ENCODE measurements at regions not wholly inside any gene's neighbourhood (a gene's known extent, or its start where the extent isn't known, plus 50 kb on each side); places are given as distances from the start of the nearest gene placed in this dataset.

- Histone ChIP-seq H2AFZ (ENCODE audit: low read length) (no peak overlapping the region), H3K9me2 (ENCODE audit: insufficient read depth, low read length) (no peaks in the 10 kb centered on the region), H3K4me2 (ENCODE audit: low read length) (no peak overlapping the region), H3K9me3 (ENCODE audit: low read length) (no peaks in the 10 kb centered on the region), H3K4me1 (ENCODE audit: insufficient read depth, low read length, poor library complexity, severe bottlenecking) (no peaks in the 10 kb centered on the region), H4K20me1 (ENCODE audit: insufficient read depth, low read length) (no peaks in the 10 kb centered on the region), H3K4me3 (ENCODE audit: low read depth, low read length, poor library complexity, severe bottlenecking) (no peak overlapping the region), H3K27ac (ENCODE audit: low read depth, low read length, poor library complexity, severe bottlenecking) (no peak overlapping the region), H3K36me3 (ENCODE audit: insufficient read depth, low read length) (no peaks in the 10 kb centered on the region), H3K79me2 (ENCODE audit: insufficient read depth, low read depth, low read length) (no peaks in the 10 kb centered on the region)
- ChIA-PET CTCF (ENCODE audit: unreplicated experiment) (no interaction called here), POLR2A (no interaction called here)
- BruUV-seq (replicated peaks): no TSS peak
- intact Hi-C loops (cut with micrococcal nuclease; ENCODE audit: unreplicated experiment): no loop called here
- TF ChIP-seq CTCF (conservative IDR thresholded peaks at IDR 0.05; ENCODE audit: low read length): no peak
- TF ChIP-seq EZH2phosphoT487 (IDR thresholded peaks at IDR 0.05; ENCODE audit: borderline replicate concordance, low read depth, low read length): no peak
- no peak for DNase-seq (ENCODE audit: low spot score)
These were observed 210.8 kb upstream of the ROPN1 start for GRCh38 chr3:124202754-124203153.

- DNase-seq (ENCODE audit: low spot score): no peak
- H3K4me3 ChIP-seq (ENCODE audit: low read depth, low read length, poor library complexity, severe bottlenecking): no peak overlapping the region
- no peaks in the 10 kb centered on the region for H3K9me2 ChIP-seq (ENCODE audit: insufficient read depth, low read length)
- CTCF ChIA-PET (ENCODE audit: unreplicated experiment): no interaction called here
- H2AFZ ChIP-seq (ENCODE audit: low read length): no peak overlapping the region
- no peaks in the 10 kb centered on the region for H3K4me1 ChIP-seq (ENCODE audit: insufficient read depth, low read length, poor library complexity, severe bottlenecking)
- POLR2A ChIA-PET: interaction anchor here (0.6 kb wide), 1 partner anchor 480 kb away, joined by 3 read pairs; no protein-coding TSS in a partner anchor
- intact Hi-C loops (cut with micrococcal nuclease; ENCODE audit: unreplicated experiment): no loop called here
- no peaks in the 10 kb centered on the region for H3K9me3 ChIP-seq (ENCODE audit: low read length)
- H3K27ac ChIP-seq (ENCODE audit: low read depth, low read length, poor library complexity, severe bottlenecking): no peak overlapping the region
- H4K20me1 ChIP-seq (ENCODE audit: insufficient read depth, low read length): no peaks in the 10 kb centered on the region
- no peaks in the 10 kb centered on the region for H3K36me3 ChIP-seq (ENCODE audit: insufficient read depth, low read length)
- TF ChIP-seq EZH2phosphoT487 (IDR thresholded peaks at IDR 0.05; ENCODE audit: borderline replicate concordance, low read depth, low read length) (no peak), CTCF (conservative IDR thresholded peaks at IDR 0.05; ENCODE audit: low read length) (no peak)
- BruUV-seq (replicated peaks): no TSS peak
- H3K79me2 ChIP-seq (ENCODE audit: insufficient read depth, low read depth, low read length): no peaks in the 10 kb centered on the region
- no peak overlapping the region for H3K4me2 ChIP-seq (ENCODE audit: low read length)
These were observed 211.4 kb upstream of the ROPN1 start for GRCh38 chr3:124203292-124203691.

GRCh38 chr3:124206225-124207055 lies 214.5 kb upstream of the ROPN1 start:
- Histone ChIP-seq H3K36me3 (ENCODE audit: insufficient read depth, low read length) (no peaks in the 10 kb centered on the region), H3K9me3 (ENCODE audit: low read length) (no peaks in the 10 kb centered on the region), H3K79me2 (ENCODE audit: insufficient read depth, low read depth, low read length) (no peaks in the 10 kb centered on the region), H2AFZ (ENCODE audit: low read length) (no peak overlapping the region), H3K27ac (ENCODE audit: low read depth, low read length, poor library complexity, severe bottlenecking) (no peak overlapping the region), H3K4me1 (ENCODE audit: insufficient read depth, low read length, poor library complexity, severe bottlenecking) (no peaks in the 10 kb centered on the region), H4K20me1 (ENCODE audit: insufficient read depth, low read length) (no peaks in the 10 kb centered on the region), H3K9me2 (ENCODE audit: insufficient read depth, low read length) (no peaks in the 10 kb centered on the region), H3K4me3 (ENCODE audit: low read depth, low read length, poor library complexity, severe bottlenecking) (no peak overlapping the region), H3K4me2 (ENCODE audit: low read length) (no peak overlapping the region)
- CTCF ChIA-PET (ENCODE audit: unreplicated experiment): no interaction called here
- DNase-seq (ENCODE audit: low spot score): no peak
- BruUV-seq (replicated peaks): no TSS peak
- TF ChIP-seq EZH2phosphoT487 (IDR thresholded peaks at IDR 0.05; ENCODE audit: borderline replicate concordance, low read depth, low read length): no peak
- no peak for TF ChIP-seq CTCF (conservative IDR thresholded peaks at IDR 0.05; ENCODE audit: low read length)
- intact Hi-C loops (cut with micrococcal nuclease; ENCODE audit: unreplicated experiment): no loop called here
- POLR2A ChIA-PET: no interaction called here

Data from OCI-LY7 (cell line).